ENCODE measurements at regions not wholly inside any gene's neighbourhood (a gene's known extent, or its start where the extent isn't known, plus 50 kb on each side); places are given as distances from the start of the nearest gene placed in this dataset.

DNA sequence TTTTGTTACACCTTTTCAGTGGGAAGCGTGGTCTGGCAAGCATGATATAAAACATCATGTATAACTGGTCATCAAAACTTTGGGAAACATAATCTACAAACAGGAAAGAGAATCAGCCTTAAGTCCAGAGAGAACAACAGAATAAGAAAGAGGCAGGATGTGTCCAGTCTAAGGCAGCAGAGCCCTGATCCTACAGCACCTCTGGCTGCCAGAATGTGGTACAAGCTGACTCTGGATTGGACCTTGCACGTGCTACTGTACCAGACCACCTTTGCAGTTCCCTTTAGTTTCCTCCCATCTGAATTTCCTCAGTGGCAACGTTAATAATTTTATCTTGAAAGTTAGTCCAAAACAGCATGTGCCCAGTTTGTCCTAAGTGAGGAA is 824.6 kb upstream of the IGFBP3 start:
- no peaks in the 10 kb centered on the region for H3K27me3 ChIP-seq
- in situ Hi-C loops (cut with MboI; ENCODE audit: low sequenced_read_pairs in 4 of 4): no loop called here
- H3K4me3 ChIP-seq: no peak overlapping the region
- DNase-seq (no peak), ATAC-seq (no peak)
- no peaks in the 10 kb centered on the region for H3K4me1 ChIP-seq
- H3K9me3 ChIP-seq: no peaks in the 10 kb centered on the region
- intact Hi-C loops (cut with DNase I; ENCODE audit: low total_unique reads): no loop called here
- no peak for TF ChIP-seq POLR2A (IDR thresholded peaks at IDR 0.05)
- TF ChIP-seq, protein P1, sequence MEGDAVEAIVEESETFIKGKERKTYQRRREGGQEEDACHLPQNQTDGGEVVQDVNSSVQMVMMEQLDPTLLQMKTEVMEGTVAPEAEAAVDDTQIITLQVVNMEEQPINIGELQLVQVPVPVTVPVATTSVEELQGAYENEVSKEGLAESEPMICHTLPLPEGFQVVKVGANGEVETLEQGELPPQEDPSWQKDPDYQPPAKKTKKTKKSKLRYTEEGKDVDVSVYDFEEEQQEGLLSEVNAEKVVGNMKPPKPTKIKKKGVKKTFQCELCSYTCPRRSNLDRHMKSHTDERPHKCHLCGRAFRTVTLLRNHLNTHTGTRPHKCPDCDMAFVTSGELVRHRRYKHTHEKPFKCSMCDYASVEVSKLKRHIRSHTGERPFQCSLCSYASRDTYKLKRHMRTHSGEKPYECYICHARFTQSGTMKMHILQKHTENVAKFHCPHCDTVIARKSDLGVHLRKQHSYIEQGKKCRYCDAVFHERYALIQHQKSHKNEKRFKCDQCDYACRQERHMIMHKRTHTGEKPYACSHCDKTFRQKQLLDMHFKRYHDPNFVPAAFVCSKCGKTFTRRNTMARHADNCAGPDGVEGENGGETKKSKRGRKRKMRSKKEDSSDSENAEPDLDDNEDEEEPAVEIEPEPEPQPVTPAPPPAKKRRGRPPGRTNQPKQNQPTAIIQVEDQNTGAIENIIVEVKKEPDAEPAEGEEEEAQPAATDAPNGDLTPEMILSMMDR (IDR thresholded peaks at IDR 0.05 in 4 of 5, conservative IDR thresholded peaks at IDR 0.05 in 1 of 5): no peak
- no peaks in the 10 kb centered on the region for H3K36me3 ChIP-seq
- H3K27ac ChIP-seq: no peak overlapping the region

GRCh38 chr7:46744957-46745706 is 824.1 kb upstream of the IGFBP3 start:
- intact Hi-C loops (cut with DNase I; ENCODE audit: low total_unique reads): no loop called here
- no peak for ATAC-seq

DNA sequence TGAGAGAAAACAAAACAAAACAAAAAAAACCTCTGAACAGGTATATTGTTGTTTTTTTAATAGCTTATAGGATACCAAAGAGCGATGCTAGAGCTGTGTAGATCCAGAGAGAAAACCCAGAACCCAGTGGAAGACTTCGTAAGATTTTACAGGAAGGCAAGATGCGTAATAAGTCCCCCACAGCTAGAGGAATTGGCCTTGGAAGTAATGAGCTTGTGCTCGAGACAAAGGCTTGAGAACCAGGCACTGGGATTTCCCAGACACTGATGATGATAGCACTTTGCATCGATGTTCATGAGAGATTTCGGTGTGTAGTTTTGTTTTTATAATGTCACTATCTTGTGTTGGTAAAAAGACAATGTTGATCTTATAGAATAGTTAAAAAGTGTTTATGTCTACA is 821.5 kb upstream of the IGFBP3 start:
- no peaks in the 10 kb centered on the region for H3K27me3 ChIP-seq
- H3K27ac ChIP-seq: no peak overlapping the region
- H3K4me1 ChIP-seq: no peaks in the 10 kb centered on the region
- DNase-seq: no peak
- intact Hi-C loops (cut with DNase I; ENCODE audit: low total_unique reads): no loop called here
- H3K36me3 ChIP-seq: no peaks in the 10 kb centered on the region
- no peak for ATAC-seq
- in situ Hi-C loops (cut with MboI; ENCODE audit: low sequenced_read_pairs in 4 of 4): no loop called here
- no peaks in the 10 kb centered on the region for H3K9me3 ChIP-seq
- TF ChIP-seq, protein P1 (IDR thresholded peaks at IDR 0.05 in 4 of 5, conservative IDR thresholded peaks at IDR 0.05 in 1 of 5): no peak
- TF ChIP-seq POLR2A (IDR thresholded peaks at IDR 0.05): no peak
- no peak overlapping the region for H3K4me3 ChIP-seq

More at GRCh38 chr7:46744957-46745706, 824.1 kb upstream of the IGFBP3 start:
- TF ChIP-seq POLR2A (IDR thresholded peaks at IDR 0.05): no peak
- TF ChIP-seq, protein P1 (IDR thresholded peaks at IDR 0.05 in 4 of 5, conservative IDR thresholded peaks at IDR 0.05 in 1 of 5): no peak
- in situ Hi-C loops (cut with MboI; ENCODE audit: low sequenced_read_pairs in 4 of 4): no loop called here
- H3K4me3 ChIP-seq: no peak overlapping the region
- H3K4me1 ChIP-seq: no peaks in the 10 kb centered on the region
- DNase-seq: no peak
- no peaks in the 10 kb centered on the region for H3K36me3 ChIP-seq
- no peaks in the 10 kb centered on the region for H3K9me3 ChIP-seq
- H3K27ac ChIP-seq: no peak overlapping the region
- no peaks in the 10 kb centered on the region for H3K27me3 ChIP-seq

DNA sequence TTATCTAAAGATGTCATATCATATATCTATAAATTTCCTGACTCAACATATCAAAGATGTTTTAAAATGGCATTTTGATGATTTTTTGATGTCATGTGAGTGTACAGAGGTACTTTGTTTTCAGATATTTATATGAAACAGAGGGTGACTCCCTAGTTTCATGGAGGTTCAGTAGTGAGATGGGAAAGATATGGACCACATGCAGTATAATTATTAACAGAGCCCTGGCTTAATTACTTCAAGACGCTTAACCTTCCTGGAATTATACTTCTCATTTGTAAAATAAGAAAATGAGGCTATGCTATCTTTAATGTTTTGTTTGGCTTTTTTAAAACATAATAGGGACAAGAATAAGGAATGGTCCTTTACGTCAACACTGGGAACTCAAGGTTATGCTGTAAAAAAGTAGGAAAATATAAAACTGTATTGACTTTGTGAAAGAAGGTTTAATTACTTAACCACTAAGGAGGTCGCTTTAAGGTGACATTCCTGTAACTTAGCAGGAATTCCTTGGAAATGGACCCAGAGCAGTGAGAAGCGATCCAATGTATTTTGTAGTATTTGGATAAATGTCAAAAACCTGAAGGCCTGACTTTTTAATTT is 821.0 kb upstream of the IGFBP3 start:
- Histone ChIP-seq H3K27me3 (no peaks in the 10 kb centered on the region), H3K4me3 (no peak overlapping the region), H3K36me3 (no peaks in the 10 kb centered on the region), H3K4me1 (no peaks in the 10 kb centered on the region), H3K9me3 (no peaks in the 10 kb centered on the region), H3K27ac (no peak overlapping the region)
- ATAC-seq: no peak
- no peak for DNase-seq
- TF ChIP-seq POLR2A (IDR thresholded peaks at IDR 0.05): no peak
- TF ChIP-seq, protein P1 (IDR thresholded peaks at IDR 0.05 in 4 of 5, conservative IDR thresholded peaks at IDR 0.05 in 1 of 5): no peak
- in situ Hi-C loops (cut with MboI; ENCODE audit: low sequenced_read_pairs in 4 of 4) (no loop called here), intact Hi-C loops (cut with DNase I; ENCODE audit: low total_unique reads) (no loop called here)
